Type B pancreatic cell (in vitro differentiated cells): ENCODE measurements at regions not wholly inside any gene's neighbourhood (a gene's known extent, or its start where the extent isn't known, plus 50 kb on each side); places are given as distances from the start of the nearest gene placed in this dataset.

Source experiments
- DNase-seq: peaks from one replicate; pipeline ENCODE4 v3.0.0; 2021; ENCODE audit warnings: mixed read lengths; ENCODE audit not compliant: unreplicated experiment; ENCODE audit errors: extremely low spot score
- H3K27ac Mint-ChIP-seq: 2 replicates; pipeline ENCODE4 v1.8.0; 2021; ENCODE audit warnings: mild to moderate bottlenecking, mixed read lengths
- H3K27me3 Mint-ChIP-seq: 2 replicates; pipeline ENCODE4 v1.8.0; 2021; ENCODE audit warnings: mixed read lengths
- H3K36me3 Mint-ChIP-seq: 2 replicates; pipeline ENCODE4 v1.8.0; 2021; ENCODE audit warnings: mixed read lengths
- H3K4me1 Mint-ChIP-seq: one replicate; pipeline ENCODE4 v1.8.0; 2021; ENCODE audit warnings: mixed read lengths; ENCODE audit not compliant: unreplicated experiment
- H3K4me3 Mint-ChIP-seq: 2 replicates; pipeline ENCODE4 v1.8.0; 2021; ENCODE audit warnings: mild to moderate bottlenecking, mixed read lengths
- H3K9me3 Mint-ChIP-seq: 2 replicates; pipeline ENCODE4 v1.8.0; 2021; ENCODE audit warnings: mixed read lengths
- CTCF ChIP-seq: fragments of 200-600 bp; sonication (generic); conservative IDR thresholded peaks from 2 replicates; pipeline ENCODE4 v1.5.0; 2021; ENCODE audit warnings: antibody characterized with exemption, mild to moderate bottlenecking

DNA sequence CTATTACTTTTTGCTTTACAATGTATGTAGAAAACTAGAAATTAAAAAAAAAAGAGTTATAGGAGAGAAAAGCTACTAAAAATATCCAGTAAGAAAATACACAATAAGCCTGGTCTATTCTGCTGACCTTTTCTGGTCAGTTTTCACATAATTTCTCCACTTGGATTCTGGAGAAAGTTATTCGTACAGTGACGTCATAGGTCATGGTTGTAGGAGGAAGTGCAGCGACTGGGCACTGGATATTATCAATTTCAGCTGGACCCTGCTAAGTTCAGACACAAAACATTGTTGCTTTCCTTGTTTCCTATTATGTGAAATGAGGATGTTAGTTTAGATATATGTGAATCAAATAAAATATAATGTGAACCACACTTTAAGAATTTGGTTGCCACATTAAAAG lies 201.2 kb downstream of the MTRR start:
- H3K9me3 Mint-ChIP-seq: no peaks in the 10 kb centered on the region
- H3K36me3 Mint-ChIP-seq: no peaks in the 10 kb centered on the region
- no peaks in the 10 kb centered on the region for H3K27me3 Mint-ChIP-seq
- H3K27ac Mint-ChIP-seq: no peak overlapping the region
- no peak for DNase-seq
- TF ChIP-seq CTCF: no peak
- H3K4me3 Mint-ChIP-seq: no peak overlapping the region
- no peaks in the 10 kb centered on the region for H3K4me1 Mint-ChIP-seq

DNA sequence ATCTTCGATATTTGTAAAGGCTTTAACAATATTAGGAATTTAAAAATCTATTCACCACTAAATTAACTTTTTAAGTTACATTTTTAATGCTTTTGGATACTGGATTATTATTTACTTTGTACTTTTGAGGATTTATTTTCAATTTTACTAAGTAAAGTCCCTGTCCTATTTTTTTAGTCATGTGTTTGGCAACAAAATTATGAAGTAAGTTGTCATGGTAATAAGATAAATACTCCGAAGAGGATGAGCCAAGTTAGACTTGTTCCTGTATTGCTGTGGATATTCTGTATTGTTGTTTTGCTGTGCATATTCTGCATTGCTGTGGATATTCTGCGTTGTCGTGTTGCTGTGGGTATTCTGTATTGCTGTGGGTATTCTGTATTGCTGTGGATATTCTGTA lies 210.1 kb downstream of the MTRR start:
- Mint-ChIP-seq H3K36me3 (no peaks in the 10 kb centered on the region), H3K27me3 (peaks cover 4% of the 10 kb centered on the region), H3K4me3 (no peak overlapping the region), H3K9me3 (no peaks in the 10 kb centered on the region), H3K4me1 (peaks cover 7% of the 10 kb centered on the region), H3K27ac (no peak overlapping the region)
- no peak for TF ChIP-seq CTCF
- no peak for DNase-seq

GRCh38 chr5:8081179-8081578 lies 212.2 kb downstream of the MTRR start:
- H3K36me3 Mint-ChIP-seq: no peaks in the 10 kb centered on the region
- TF ChIP-seq CTCF: no peak
- peaks cover 7% of the 10 kb centered on the region for H3K4me1 Mint-ChIP-seq
- H3K4me3 Mint-ChIP-seq: no peak overlapping the region
- no peaks in the 10 kb centered on the region for H3K9me3 Mint-ChIP-seq
- no peak overlapping the region for H3K27ac Mint-ChIP-seq
- H3K27me3 Mint-ChIP-seq: peaks cover 4% of the 10 kb centered on the region
- no peak for DNase-seq

GRCh38 chr5:8093669-8094068 lies 224.7 kb downstream of the MTRR start:
- no peak for DNase-seq
- H3K4me1 Mint-ChIP-seq: no peaks in the 10 kb centered on the region
- H3K9me3 Mint-ChIP-seq: peaks cover 4% of the 10 kb centered on the region
- no peaks in the 10 kb centered on the region for H3K36me3 Mint-ChIP-seq
- no peak for TF ChIP-seq CTCF
- no peak overlapping the region for H3K4me3 Mint-ChIP-seq
- no peaks in the 10 kb centered on the region for H3K27me3 Mint-ChIP-seq
- H3K27ac Mint-ChIP-seq: no peak overlapping the region

- H3K4me3 Mint-ChIP-seq: no peak overlapping the region
- H3K4me1 Mint-ChIP-seq: no peaks in the 10 kb centered on the region
- TF ChIP-seq CTCF: no peak
- H3K27ac Mint-ChIP-seq: no peak overlapping the region
- DNase-seq: no peak
- no peaks in the 10 kb centered on the region for H3K36me3 Mint-ChIP-seq
- H3K9me3 Mint-ChIP-seq: peaks cover 4% of the 10 kb centered on the region
- no peaks in the 10 kb centered on the region for H3K27me3 Mint-ChIP-seq
Measured at GRCh38 chr5:8094304-8094703, 225.4 kb downstream of the MTRR start.

GRCh38 chr5:8097146-8097545 lies 228.2 kb downstream of the MTRR start:
- TF ChIP-seq CTCF: no peak
- H3K4me1 Mint-ChIP-seq: no peaks in the 10 kb centered on the region

More at GRCh38 chr5:8097146-8097545, 228.2 kb downstream of the MTRR start:
- no peak for DNase-seq
- H3K36me3 Mint-ChIP-seq: no peaks in the 10 kb centered on the region
- no peak overlapping the region for H3K4me3 Mint-ChIP-seq
- peaks cover 4% of the 10 kb centered on the region for H3K9me3 Mint-ChIP-seq
- H3K27ac Mint-ChIP-seq: no peak overlapping the region
- H3K27me3 Mint-ChIP-seq: no peaks in the 10 kb centered on the region
